HG02623 (cell line): ENCODE measurements at regions not wholly inside any gene's neighbourhood (a gene's known extent, or its start where the extent isn't known, plus 50 kb on each side); places are given as distances from the start of the nearest gene placed in this dataset.
"Not testable (repeated sequence)": the region's sequence is repeated elsewhere in the genome, so short reads cannot be mapped to it uniquely, and the experiment has no call there.

ENCODE experiments used
- ATAC-seq: cut with Tn5 transposase; IDR thresholded peaks from one replicate; pipeline ENCODE4 v1.9.1; 2021; ENCODE audit warnings: moderate library complexity; ENCODE audit not compliant: unreplicated experiment

DNA sequence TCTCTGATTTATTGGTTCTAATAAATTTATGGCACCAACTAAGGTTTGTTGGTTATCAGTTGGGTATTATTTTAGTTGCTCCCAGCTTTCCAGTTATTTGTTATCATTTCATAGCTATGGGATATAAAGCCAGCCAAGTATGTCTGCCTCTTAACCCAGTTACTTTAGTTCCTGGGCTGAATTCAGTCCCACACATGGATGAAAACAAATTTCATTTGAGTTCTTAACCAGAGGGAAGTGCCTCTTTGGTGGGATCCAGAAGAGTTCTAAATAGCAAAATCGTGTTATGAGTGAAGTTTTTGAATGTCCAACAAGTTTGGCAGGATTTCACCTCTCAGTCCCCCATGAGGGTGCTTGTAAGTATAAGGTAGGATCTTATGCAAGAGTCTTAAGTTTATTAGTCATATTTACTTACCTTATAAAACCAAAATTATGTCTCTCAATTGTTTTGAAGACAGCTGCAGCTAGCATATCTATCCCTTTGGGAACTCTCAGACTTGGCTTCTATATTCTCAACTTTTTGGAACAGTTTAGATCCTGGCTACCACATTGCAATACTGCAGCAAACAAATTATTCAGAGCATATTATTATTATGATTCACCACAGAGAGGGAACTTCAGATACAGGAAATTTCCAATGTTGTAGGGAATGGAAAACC is 683.6 kb downstream of the BCKDHB start:
- ATAC-seq = no peak

DNA sequence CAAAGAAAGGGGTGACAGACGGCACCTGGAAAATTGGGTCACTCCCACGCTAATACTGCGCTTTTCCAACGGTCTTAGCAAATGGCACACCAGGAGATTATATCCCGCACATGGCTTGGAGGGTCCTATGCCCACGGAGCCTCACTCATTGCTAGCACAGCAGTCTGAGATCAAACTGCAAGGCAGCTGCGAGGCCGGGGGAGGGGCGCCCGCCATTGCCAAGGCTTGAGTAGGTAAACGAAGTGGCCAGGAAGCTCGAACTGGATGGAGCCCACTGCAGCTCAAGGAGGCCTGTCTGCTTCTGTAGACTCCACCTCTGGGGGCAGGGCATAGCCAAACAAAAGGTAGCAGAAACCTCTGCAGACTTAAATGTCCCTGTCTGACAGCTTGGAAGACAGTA is 676.8 kb downstream of the BCKDHB start:
- ATAC-seq = not testable (repeated sequence)

DNA sequence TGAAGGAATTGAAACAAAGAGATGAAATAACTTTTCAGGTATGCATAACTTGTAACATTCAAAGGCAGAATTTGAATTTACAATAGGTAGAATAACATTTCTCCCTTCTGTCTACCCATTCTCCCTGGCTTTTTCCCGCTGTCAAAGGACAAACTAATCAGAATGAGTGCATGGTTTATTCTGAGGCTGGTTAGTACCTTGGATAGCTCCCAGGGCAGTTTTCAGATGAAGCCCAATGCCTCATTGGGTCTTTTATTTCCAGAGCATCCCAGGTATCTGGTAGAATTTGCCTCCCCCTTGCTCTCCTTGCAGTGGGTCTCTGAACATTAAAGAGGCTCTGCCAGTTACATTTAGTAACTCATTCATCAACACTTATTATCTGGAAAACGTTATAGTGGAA is 665.5 kb downstream of the BCKDHB start:
- no peak for ATAC-seq

DNA sequence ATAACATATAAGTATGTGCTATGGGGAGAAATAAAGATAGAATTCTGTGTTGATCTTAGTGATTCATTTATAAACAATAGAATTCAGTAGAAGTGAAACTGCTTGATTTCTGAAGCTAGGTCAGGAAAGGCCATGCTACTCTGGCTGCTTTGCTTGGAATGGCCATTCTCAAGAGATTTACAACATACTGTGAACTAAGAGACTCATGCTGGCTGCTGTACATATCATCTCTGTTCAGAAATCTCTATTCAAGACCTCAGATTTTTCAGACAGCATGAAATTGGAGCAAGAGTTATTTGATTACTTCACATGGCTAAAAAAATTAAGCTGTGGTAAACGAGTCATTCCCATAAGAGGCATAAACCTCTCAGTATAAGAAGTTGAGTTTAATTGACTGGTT is 662.6 kb downstream of the BCKDHB start:
- no peak for ATAC-seq

DNA sequence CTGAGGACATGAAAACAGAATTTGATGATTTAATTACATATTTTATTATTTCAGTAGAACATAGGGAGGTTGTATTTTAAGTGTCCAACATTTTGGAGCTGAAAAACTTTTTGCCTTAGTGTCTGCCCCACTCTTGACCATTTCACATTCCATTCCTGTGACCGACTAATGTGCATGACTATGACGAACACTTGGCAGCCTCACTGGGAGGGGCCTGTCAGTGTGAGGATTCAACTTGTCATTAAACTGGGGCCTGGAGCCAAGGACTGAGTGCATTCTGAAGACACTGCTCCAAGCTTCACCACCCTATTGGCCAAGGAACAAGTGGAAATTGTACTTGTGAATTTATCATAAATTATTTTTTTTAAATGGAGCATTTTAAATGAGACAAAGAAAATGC is 661.3 kb downstream of the BCKDHB start:
- no peak for ATAC-seq

DNA sequence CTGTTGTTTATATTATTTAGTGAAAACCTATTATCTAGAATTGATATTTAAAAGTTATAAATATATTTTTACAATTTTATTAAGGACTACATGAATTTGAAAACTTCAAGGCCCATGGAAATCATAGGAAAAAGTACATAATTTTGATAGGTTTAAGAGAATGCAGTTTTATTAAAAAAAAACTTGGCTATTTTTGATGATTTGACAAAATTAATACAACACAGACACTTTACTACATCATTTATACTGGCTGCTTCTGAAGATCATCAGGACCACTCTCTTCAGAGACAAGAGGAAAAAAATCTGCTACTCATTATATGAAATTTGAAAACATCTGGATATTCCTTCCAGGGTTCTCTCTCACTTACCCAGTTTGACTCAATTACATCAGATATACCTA is 637.7 kb downstream of the BCKDHB start:
- ATAC-seq = no peak

DNA sequence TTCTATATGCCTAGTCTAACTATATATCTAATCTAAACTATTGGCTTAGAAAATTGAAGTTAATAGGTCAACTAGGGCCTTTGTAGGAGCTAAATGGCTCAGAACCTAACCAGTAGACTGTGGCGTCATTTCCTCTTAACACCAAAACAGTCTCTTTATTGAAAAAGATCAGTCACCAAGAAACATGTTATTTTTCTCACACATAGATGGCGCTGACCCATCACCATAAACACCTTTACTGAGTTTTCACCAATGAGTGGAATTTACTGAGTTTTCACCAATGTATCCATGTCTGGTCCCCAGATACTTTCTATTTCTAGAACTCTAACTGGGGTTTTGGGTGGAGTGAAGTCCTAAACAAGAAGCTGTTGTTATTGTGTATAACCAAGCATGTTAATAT is 636.0 kb downstream of the BCKDHB start:
- no peak for ATAC-seq

DNA sequence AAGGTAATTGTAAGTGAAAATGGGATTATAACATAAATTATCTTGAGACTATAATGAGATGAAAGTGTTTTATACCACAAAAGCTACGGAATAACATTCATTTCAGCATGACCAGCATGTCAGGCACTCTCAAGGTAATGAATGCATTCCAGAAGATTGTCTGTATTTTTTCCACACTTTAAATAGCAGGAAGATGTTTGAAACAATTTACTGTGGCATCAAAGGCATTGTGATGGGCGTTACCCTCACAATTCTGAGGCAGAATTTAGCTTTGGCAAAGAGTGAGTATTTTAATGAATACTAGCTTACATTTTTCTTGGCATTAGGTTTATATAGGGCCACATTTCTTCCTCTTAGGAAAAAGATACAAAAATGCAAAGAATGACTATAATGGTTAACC is 627.2 kb downstream of the BCKDHB start:
- no peak for ATAC-seq

DNA sequence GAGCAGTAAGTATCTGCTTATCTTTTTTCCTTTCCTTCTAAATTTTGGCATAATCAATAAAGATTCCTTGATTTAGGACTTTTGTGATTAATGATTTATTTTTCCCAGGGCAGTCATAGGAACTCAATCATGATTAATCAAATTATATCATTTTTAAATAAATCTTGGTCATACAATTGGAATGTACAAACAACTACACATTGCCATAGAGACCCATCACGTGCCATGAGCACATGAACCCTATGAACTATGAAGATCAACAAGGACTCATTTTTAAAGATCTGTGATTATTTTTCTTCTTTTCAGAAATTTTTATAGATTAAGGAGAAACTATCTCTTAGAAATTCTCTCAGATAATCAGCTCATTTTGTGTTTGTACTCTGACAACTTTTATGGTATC is 622.4 kb downstream of the BCKDHB start:
- ATAC-seq = no peak

DNA sequence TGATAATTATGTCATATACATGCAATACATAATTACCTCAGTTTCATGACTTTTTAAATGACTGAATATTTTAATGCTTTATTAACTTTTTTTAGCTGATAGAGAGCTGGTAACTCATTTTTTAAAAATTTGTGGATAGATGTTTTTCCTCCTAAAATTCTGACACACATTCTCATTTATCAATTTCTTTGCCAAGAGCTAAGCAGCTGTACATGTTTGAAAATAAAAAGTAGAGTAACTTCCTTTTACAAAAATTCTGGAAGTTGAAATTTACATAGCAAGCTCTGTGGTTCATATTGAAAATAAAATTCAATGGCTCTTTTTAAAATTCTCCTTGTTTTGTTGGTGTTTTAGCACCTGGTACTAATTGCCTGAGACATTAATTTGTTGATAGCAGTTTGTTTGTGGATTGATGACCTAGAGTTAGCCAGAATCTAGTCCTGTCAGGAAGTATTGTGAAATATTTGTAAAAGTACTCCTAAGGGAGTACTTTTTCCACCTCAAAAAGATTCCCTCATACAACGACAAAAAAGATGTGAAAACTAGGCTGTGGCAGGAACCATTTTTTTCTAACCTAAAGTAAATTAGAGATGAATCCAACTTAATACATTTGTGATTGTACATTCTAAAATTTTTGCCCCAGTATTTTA is 621.8 kb downstream of the BCKDHB start:
- ATAC-seq = no peak

DNA sequence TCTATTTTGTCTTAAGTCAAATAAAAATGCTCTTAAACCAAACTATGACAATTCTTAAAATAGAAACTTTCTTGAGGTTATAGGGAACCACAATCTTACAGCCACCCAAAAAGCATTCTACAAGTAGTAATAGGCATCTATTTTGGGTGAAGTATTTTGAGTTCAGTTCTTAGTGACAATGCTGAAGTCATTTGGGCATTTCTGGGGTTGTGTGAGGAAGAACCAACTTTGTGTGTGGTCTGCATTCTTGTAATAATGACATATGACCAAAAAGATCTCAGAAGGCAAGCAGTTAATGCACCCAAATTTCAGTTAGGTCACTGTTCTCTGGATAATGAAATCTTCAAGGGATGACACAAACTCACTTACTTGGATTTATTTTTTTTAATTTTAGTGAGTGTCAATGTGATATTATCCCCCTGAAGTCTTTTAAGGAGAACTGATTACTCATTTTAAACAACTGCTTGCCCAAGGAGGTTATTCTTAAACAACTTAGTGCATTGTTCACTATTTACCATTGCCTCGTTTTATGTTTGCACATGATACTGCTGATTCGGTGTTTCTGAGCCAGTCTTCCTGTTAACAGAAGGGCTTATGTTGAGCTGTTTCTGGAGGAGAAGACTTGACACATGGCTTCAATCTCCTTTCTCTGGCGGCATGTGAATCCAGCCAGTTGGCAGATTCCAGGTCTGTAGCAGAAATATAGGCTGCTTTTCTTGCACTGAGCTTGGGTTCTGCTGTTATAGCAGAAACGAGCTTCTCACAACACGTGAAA is 618.9 kb downstream of the BCKDHB start:
- ATAC-seq = no peak

DNA sequence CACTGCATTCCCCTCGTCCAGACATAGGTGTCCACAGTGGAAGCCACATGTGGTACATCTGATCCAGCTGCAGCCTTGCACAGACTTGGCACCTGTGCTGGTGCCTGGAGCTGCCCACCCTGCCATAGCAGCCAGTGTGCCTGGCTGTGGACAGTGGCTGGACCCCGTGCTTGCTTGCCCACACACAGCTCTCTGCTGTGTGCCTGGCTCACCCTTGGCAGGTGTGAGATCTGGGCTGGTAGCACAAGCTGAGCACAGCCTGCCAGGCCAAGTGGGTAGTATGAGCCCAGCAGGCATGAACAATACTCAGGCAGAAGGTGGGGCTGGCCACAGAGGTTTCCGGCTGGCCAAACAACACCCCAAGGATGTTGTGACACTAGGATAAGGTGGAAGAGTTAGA is 614.4 kb downstream of the BCKDHB start:
- ATAC-seq = no peak

DNA sequence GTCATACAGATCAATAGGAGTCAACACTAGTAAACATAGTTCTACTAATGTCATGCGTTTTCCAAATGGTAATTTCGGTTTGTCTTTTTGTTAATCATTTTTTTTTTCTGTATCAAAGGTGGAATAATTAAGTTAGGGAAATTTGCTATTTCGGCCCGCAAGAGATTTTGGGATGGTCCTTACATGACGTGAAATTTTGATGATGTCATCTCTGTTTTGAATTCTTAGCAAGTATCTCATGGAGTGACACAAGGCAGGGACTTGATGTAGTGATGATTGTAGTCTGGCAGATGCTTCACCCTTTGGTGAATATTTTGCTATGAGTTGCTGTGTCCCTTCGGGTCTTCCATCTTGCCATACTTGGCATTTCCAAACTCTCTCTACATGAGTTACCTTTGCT is 608.0 kb downstream of the BCKDHB start:
- no peak for ATAC-seq

DNA sequence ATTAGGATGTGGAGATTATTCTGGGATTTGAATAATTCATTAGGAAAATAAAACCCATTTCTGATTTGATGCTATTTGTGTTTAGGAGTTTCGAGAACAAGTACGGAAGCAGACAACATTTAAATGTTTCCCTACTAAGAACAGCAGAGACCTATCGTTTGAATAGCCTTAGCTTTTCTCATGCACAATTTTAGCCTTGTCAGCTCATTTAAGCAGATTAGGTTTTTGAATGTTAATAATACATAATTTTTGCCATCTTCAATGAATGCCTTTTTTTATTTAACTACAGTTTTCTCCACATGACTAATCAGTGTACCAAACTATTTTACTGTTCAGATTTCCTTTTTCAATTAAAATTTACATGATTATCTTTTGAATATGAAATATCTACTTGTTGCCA is 592.0 kb downstream of the BCKDHB start:
- no peak for ATAC-seq

DNA sequence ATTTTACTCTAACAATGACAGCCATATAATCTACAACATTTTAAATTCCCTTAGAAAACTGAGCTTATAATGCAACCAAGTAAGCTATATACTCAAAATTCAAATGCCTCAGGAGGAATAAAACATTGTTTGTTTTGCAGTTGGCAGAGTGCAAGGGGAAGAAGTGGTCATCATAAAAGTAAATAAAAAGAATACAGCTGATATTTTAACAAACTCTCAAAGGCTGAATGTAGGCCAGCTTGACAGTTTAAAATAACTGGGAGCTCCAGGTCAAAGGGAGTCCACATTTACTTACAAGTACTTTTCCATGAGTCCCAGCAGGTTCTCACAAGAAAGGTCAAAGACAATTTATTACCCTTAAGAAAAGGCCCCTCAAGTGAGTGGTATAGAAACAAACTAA is 589.8 kb downstream of the BCKDHB start:
- ATAC-seq = no peak

DNA sequence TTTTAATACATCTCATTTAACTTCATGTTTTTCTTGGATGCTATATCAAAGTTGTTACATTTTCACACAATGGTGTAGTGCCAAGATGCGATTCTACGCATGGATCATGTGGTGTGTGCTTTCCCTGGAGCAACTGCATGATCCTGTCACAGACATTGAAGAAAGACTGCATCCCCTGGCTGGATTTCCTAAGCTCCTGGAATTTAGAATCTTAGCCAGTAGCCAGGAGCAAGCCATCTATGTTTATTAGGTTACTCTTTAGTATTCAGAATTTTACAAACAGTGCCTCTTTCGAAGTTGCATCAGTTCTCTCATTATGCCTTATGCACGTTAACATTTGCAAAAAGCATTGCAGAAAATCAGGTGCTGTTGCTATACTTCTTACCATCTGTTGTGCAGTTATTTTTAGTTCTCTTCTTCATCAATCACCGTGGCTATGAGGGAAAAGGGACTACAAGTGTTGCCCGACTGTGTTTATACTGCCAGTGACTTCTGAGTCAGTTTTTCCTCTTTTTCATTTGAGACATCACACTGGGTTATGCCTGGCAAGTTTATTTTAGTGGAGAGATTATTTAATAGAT is 584.2 kb downstream of the BCKDHB start:
- no peak for ATAC-seq

DNA sequence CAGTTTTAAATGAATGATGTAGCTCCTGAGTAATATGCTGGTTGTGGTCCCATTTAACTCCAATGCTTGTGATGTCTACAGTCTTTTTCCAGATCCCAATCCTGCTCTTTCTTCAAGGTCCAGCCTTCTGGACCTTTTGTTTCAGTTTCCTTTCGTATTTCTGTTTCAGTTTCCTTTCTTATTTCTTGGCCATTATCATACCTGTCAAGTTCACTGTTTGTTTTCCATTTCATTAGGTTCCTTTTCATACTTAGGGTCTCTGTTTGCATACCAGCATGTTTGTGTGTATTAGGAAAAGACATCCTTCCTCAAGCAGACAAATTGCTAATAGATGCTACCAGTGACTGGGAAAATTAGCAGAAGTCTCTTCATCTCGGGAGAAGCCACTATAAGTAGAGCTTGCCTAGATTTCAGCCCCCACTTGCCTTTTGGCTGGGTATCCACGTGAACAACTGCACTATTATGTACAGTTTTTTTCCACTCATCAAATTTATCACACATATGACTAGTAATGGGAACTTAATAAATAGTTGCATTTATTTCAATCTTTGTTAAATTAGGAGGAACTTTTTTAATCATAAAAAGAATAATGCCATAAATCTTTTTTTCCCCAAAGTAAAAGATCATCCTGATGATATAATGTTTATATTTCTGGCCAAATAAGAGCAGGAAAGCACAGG is 583.4 kb downstream of the BCKDHB start:
- no peak for ATAC-seq

DNA sequence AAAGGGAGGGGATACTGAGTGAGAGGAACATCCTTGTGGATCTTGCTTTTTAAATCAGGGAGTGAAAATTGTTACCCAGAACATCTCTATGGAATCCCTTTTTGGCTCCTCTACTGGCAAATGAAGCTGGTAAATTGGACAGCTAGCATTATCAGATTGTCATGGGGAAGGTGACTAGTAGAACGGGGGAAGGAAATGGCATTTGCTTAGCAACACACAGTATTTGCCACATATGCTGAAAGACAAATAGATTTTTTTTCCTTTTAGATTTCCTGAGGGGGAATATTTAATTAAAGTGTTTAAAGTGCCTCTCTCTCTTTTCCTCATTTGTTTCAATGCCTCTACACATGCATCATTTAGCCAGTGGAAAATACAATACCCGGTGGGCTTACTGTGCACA is 573.5 kb downstream of the BCKDHB start:
- ATAC-seq = no peak

DNA sequence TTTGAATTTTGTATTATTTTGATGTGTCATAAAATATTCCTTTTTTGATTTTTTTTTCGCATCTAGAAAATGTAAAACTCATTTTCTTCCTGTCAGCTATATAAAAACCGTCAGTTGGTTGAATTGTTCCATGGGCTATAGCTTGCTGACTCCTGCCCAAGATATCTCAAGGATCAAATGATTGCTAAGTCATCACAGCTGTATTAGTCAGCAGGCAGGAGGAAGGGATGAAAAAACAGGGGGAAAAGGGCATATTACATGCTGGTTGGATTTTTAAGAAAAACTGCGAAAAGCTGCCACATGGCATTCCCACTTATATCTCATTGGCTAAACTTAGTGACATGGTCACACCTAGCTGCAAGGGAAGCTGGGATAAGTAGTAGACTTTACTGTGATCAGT is 569.9 kb downstream of the BCKDHB start:
- no peak for ATAC-seq

DNA sequence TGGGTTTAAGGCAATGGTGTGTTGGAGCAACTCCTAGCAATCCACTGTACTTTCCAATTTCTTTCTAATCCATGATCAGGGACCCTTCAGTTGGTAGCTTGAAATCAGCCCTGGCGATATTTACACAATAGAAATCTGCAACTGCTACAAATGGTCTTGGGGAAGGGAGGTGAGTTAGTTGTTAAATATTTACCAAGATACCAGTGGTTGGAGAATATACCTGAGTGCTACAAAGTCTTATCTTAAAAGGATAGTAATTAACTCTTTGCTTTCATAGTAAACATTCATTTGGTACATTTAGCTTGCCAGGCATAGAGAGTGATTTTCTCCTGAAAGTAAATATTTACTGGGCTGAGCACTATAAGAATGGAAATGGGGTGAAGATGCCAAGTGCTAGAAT is 568.2 kb downstream of the BCKDHB start:
- ATAC-seq = no peak

DNA sequence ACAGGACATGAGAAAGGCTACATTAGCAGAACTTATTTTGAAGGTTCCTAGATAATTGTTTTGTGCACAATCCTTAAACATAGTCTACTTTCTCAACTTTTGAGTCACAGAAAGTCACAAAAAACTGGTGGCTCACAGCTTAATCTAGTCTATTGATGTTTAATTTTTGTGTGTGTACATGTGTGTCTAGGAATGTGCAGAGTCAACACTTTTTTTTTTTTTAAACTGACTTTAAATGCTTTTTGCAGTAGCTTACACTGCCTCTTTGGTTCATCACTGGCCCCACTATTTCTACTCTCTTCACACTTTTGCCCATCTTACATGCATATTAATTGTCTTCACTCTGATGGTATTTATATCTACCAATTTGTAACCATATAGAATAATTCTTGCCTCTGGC is 566.9 kb downstream of the BCKDHB start:
- no peak for ATAC-seq
